ENCODE measurements at regions not wholly inside any gene's neighbourhood (a gene's known extent, or its start where the extent isn't known, plus 50 kb on each side); places are given as distances from the start of the nearest gene placed in this dataset.

GRCh38 chr4:189279188-189279587, 661.5 kb upstream of the FRG1 start:
- peak overlapping the region; percentile 75 for H3K27ac ChIP-seq (ENCODE audit: low read depth, low read length)
- H3K4me3 ChIP-seq (ENCODE audit: low read depth, low read length): no peak overlapping the region
- POLR2A ChIA-PET: no interaction called here
- no peaks in the 10 kb centered on the region for H3K27me3 ChIP-seq (ENCODE audit: control insufficient read depth, insufficient read depth, low read length)
- peaks cover 7% of the 10 kb centered on the region; the same call in 1 of the 2 replicates for H3K9me3 ChIP-seq (ENCODE audit: control insufficient read depth, insufficient read depth, low read length)
- TF ChIP-seq CTCF (IDR thresholded peaks at IDR 0.05; ENCODE audit: low read depth, low read length): no peak
- CTCF ChIA-PET: no interaction called here
- peak; percentile 90 for DNase-seq (ENCODE audit: low read depth, low spot score)

DNA sequence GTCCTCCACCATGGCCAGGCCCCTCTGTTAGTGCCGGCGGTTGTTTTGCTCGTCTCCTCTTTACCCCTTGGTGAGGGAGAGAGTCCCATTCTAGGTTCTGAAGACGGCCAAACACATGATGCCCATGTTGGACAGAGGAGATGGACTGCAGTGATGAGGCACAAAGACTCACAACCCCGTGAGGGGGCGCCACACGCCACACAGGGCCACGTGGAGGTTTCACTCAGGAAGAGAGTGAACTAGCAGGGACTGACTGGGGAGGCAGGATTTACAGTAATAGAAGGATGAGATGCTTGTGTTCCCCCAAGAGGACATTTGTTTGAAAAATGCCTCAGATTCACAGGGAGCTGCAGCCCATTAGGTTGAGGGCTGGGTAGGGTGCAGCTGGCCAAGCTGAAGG, 655.3 kb upstream of the FRG1 start:
- ChIA-PET CTCF (no interaction called here), POLR2A (no interaction called here)
- TF ChIP-seq CTCF (IDR thresholded peaks at IDR 0.05; ENCODE audit: low read depth, low read length): no peak
- DNase-seq (ENCODE audit: low read depth, low spot score): no peak
- Histone ChIP-seq H3K27ac (ENCODE audit: low read depth, low read length) (no peak overlapping the region), H3K4me3 (ENCODE audit: low read depth, low read length) (no peak overlapping the region), H3K9me3 (ENCODE audit: control insufficient read depth, insufficient read depth, low read length) (peaks cover 21% of the 10 kb centered on the region), H3K27me3 (ENCODE audit: control insufficient read depth, insufficient read depth, low read length) (no peaks in the 10 kb centered on the region)

DNA sequence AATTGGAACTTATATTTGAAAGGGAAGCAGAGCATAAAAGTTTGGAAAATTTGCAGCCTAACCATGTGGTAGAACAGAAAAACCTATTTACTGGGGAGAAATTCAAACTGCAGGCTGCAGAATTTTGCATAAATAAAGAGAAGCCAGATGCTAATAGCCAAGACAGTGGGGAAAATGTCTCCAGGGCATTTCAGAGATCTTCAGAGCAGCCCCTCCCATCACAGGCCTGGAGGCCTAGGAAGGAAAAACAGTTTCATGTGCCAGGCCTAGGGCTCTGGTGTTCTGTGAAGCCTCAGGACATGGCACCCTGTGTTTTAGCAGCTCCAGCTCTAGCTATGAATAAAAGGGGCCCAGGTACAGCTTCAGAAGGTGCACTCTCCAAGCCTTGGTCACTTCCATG, 648.7 kb upstream of the FRG1 start:
- Histone ChIP-seq H3K4me3 (ENCODE audit: low read depth, low read length) (no peak overlapping the region), H3K27ac (ENCODE audit: low read depth, low read length) (no peak overlapping the region), H3K9me3 (ENCODE audit: control insufficient read depth, insufficient read depth, low read length) (peaks cover 14% of the 10 kb centered on the region), H3K27me3 (ENCODE audit: control insufficient read depth, insufficient read depth, low read length) (no peaks in the 10 kb centered on the region)
- DNase-seq (ENCODE audit: low read depth, low spot score): no peak
- TF ChIP-seq CTCF (IDR thresholded peaks at IDR 0.05; ENCODE audit: low read depth, low read length): no peak
- ChIA-PET POLR2A (no interaction called here), CTCF (no interaction called here)

DNA sequence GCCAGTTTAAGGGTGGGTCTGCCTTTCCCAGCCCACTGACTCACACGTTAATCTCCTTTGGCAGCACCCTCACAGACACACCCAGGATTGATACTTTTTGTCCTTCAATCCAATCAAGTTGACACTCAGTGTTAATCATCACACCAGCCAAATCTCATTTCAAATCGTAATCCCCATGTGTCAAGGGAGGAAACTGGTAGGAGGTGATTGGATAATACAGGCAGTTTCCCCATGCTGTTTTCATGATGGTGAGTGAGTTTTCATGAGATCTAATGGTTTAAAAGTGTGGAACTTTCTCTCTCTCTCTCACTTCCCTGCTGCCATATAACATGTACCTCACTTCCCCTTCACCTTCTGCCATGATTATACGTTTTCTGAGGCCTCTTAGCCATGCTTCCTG, 647.2 kb upstream of the FRG1 start:
- no peak for TF ChIP-seq CTCF (IDR thresholded peaks at IDR 0.05; ENCODE audit: low read depth, low read length)
- Histone ChIP-seq H3K9me3 (ENCODE audit: control insufficient read depth, insufficient read depth, low read length) (peaks cover 14% of the 10 kb centered on the region), H3K27me3 (ENCODE audit: control insufficient read depth, insufficient read depth, low read length) (no peaks in the 10 kb centered on the region), H3K27ac (ENCODE audit: low read depth, low read length) (no peak overlapping the region), H3K4me3 (ENCODE audit: low read depth, low read length) (no peak overlapping the region)
- ChIA-PET CTCF (no interaction called here), POLR2A (no interaction called here)
- DNase-seq (ENCODE audit: low read depth, low spot score): no peak

DNA sequence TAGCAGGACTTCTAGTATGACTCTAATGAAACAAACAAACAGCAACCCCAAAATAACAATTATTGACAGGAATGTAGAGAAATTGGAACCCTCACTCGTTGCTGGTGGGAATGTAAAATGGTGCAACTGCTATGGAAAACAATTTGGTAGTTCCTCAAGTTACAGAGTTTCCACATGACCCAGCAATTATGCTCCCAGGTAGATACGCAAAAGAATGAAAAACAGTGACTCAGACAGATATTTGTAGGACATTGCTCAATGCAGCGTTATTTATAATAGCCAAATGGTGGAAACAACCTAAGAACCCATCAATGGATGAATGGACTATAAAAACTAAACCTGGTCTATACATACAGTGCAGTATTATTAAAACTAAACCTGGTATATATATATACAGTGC, 646.1 kb upstream of the FRG1 start:
- no peak for DNase-seq (ENCODE audit: low read depth, low spot score)
- no peaks in the 10 kb centered on the region for H3K27me3 ChIP-seq (ENCODE audit: control insufficient read depth, insufficient read depth, low read length)
- H3K4me3 ChIP-seq (ENCODE audit: low read depth, low read length): no peak overlapping the region
- TF ChIP-seq CTCF (IDR thresholded peaks at IDR 0.05; ENCODE audit: low read depth, low read length): no peak
- POLR2A ChIA-PET: no interaction called here
- CTCF ChIA-PET: no interaction called here
- H3K27ac ChIP-seq (ENCODE audit: low read depth, low read length): no peak overlapping the region
- H3K9me3 ChIP-seq (ENCODE audit: control insufficient read depth, insufficient read depth, low read length): peaks cover 6% of the 10 kb centered on the region

All from AG04450 (cell line).